HCT116 (cell line): ENCODE measurements at regions not wholly inside any gene's neighbourhood (a gene's known extent, or its start where the extent isn't known, plus 50 kb on each side); places are given as distances from the start of the nearest gene placed in this dataset.

Experiments
- ATAC-seq: fragments of 200-7000 bp; cut with Tn5 transposase; 2 replicates; pipeline ENCODE4 v1.9.1; 2020; ENCODE audit warnings: mild to moderate bottlenecking, moderate library complexity
- BruUV-seq: library from RNA; stranded (reverse); fragments of 400-500 nt; replicated peaks from 2 replicates; lab custom pipeline; 2021; lab: Mats Ljungman, UMichigan
- CTCF ChIA-PET: fragments of 300-600 bp; sonication (Branson Sonifier 250); formaldehyde crosslinking; loops from one replicate; lab custom pipeline; 2021; ENCODE audit warnings: antibody characterized with exemption; lab: Charles Lee
- POLR2A ChIA-PET: fragments of 300-600, 350-600 bp; sonication (Branson Sonifier 250); formaldehyde crosslinking; loops from one replicate; lab custom pipeline; 2021; ENCODE audit warnings: antibody characterized with exemption; lab: Charles Lee
- RAD21 ChIA-PET, 2 experiments: fragments of 300-600 bp; sonication (Branson Sonifier 250); formaldehyde crosslinking; loops; one replicate each; lab custom pipeline; 2023; ENCODE audit warnings: low total read pairs in 2 of 2; ENCODE audit not compliant: uncharacterized antibody in 2 of 2, unreplicated experiment in 2 of 2, low non-redundant PET in 1 of 2; lab: Charles Lee
- DNase-seq: peaks from one replicate; pipeline ENCODE4 v3.0.0-alpha.2; 2010; ENCODE audit warnings: low read depth, low spot score
- H2AFZ ChIP-seq: fragments of 200-600 bp; shearing (Covaris generic), sonication (generic); 2 replicates; pipeline ENCODE4 v1.6.1; 2017; ENCODE audit warnings: low read depth, mixed run types, mixed read lengths, antibody characterized with exemption, low read length; ENCODE audit not compliant: poor library complexity, severe bottlenecking
- H3K27ac ChIP-seq: 2 replicates; pipeline ENCODE4 v1.5.1; 2012; ENCODE audit warnings: low read depth, low read length
- H3K27me3 ChIP-seq: fragments of 200-600 bp; sonication (generic); 2 replicates; pipeline ENCODE4 v1.6.1; 2016; ENCODE audit warnings: mixed run types, low read length, mixed read lengths; ENCODE audit not compliant: insufficient read depth
- H3K36me3 ChIP-seq, 2 experiments: fragments of 200-500 bp in 1 of 2; fragments of 200-600 bp in 1 of 2; sonication (Bioruptor generic) in 1 of 2; sonication (generic) in 1 of 2; 2 replicates each; pipeline versions ENCODE4 v1.5.1 to v1.6.1; 2014 to 2016; ENCODE audit warnings: low read length in 2 of 2, inconsistent platforms in 1 of 2, mixed read lengths in 1 of 2, mixed run types in 1 of 2; ENCODE audit not compliant: insufficient read depth in 2 of 2, control insufficient read depth in 1 of 2
- H3K4me1 ChIP-seq, 2 experiments: fragments of 200-600 bp in 1 of 2; sonication (generic) in 1 of 2; 2 replicates each; pipeline versions ENCODE4 v1.5.1 to v1.6.1; 2012 to 2017; ENCODE audit warnings: low read length in 2 of 2, inconsistent platforms in 1 of 2, mild to moderate bottlenecking in 1 of 2, mixed read lengths in 1 of 2, mixed run types in 1 of 2, moderate library complexity in 1 of 2; ENCODE audit not compliant: insufficient read depth in 2 of 2, control insufficient read depth in 1 of 2
- H3K4me2 ChIP-seq: fragments of 200-600 bp; sonication (generic); 2 replicates; pipeline ENCODE4 v1.6.1; 2017; ENCODE audit warnings: mixed run types, low read length, mixed read lengths
- H3K4me3 ChIP-seq, 2 experiments: fragments of 200-600 bp in 1 of 2; sonication (generic) in 1 of 2; replicated peaks in 1 of 2; 2 replicates each; pipeline ENCODE4 v1.5.1; 2011 to 2016; ENCODE audit warnings: low read length in 2 of 2, control low read depth in 1 of 2, low read depth in 1 of 2, mild to moderate bottlenecking in 1 of 2, mixed read lengths in 1 of 2, mixed run types in 1 of 2
- H3K79me2 ChIP-seq: fragments of 200-600 bp; sonication (generic); 2 replicates; pipeline ENCODE4 v1.6.1; 2017; ENCODE audit warnings: mild to moderate bottlenecking, mixed run types, low read length, moderate library complexity, mixed read lengths; ENCODE audit not compliant: insufficient read depth
- H3K9ac ChIP-seq: fragments of 200-600 bp; sonication (generic); 2 replicates; pipeline ENCODE4 v1.6.1; 2016; ENCODE audit warnings: low read length, mixed read lengths
- H3K9me2 ChIP-seq: fragments of 200-600 bp; sonication (generic), shearing (Covaris generic); 2 replicates; pipeline ENCODE4 v1.6.1; 2017; ENCODE audit warnings: mixed run types, mild to moderate bottlenecking, moderate library complexity; ENCODE audit not compliant: insufficient read depth
- H3K9me3 ChIP-seq, 2 experiments: fragments of 200-500 bp in 1 of 2; fragments of 200-600 bp in 1 of 2; sonication (Bioruptor generic) in 1 of 2; sonication (generic) in 1 of 2; 2 replicates each; pipeline ENCODE4 v1.6.1; 2014 to 2017; ENCODE audit warnings: low read length in 2 of 2, mixed read lengths in 2 of 2, inconsistent platforms in 1 of 2, low read depth in 1 of 2, mild to moderate bottlenecking in 1 of 2, mixed run types in 1 of 2, moderate library complexity in 1 of 2; ENCODE audit not compliant: control insufficient read depth in 1 of 2, insufficient read depth in 1 of 2
- H4K20me1 ChIP-seq: fragments of 200-600 bp; sonication (generic), shearing (Covaris generic); 2 replicates; pipeline ENCODE4 v1.6.1; 2017; ENCODE audit warnings: mixed run types, mild to moderate bottlenecking, moderate library complexity; ENCODE audit not compliant: insufficient read depth
- CBX3 ChIP-seq: IDR thresholded peaks from 2 replicates; pipeline ENCODE4 v1.6.1; 2012; ENCODE audit warnings: low read depth
- CEBPB ChIP-seq: IDR thresholded peaks from 2 replicates; pipeline ENCODE4 v1.6.1; 2012; ENCODE audit warnings: low read depth
- CTCF ChIP-seq, 3 experiments: fragments of 200-600 bp in 1 of 3; sonication (generic) in 1 of 3; IDR thresholded peaks in 2 of 3; conservative IDR thresholded peaks in 1 of 3; 2 replicates each; pipeline ENCODE4 v1.5.1; 2012 to 2017; ENCODE audit warnings: low read depth in 2 of 3, low read length in 2 of 3, antibody characterized with exemption in 1 of 3, borderline replicate concordance in 1 of 3, control low read depth in 1 of 3, mild to moderate bottlenecking in 1 of 3, mixed read lengths in 1 of 3, mixed run types in 1 of 3, moderate library complexity in 1 of 3; ENCODE audit not compliant: insufficient read depth in 1 of 3
- EZH2phosphoT487 ChIP-seq: fragments of 200-600 bp; IDR thresholded peaks from 2 replicates; pipeline ENCODE4 v1.6.1; 2018; ENCODE audit warnings: antibody characterized with exemption, borderline replicate concordance
- MAX ChIP-seq: IDR thresholded peaks from 2 replicates; pipeline ENCODE4 v1.6.1; 2012
- POLR2AphosphoS5 ChIP-seq: IDR thresholded peaks from 2 replicates; pipeline ENCODE4 v1.6.1; 2011; ENCODE audit warnings: mild to moderate bottlenecking, low read depth, low read length, moderate library complexity
- REST ChIP-seq: IDR thresholded peaks from 2 replicates; pipeline ENCODE4 v1.6.1; 2012; ENCODE audit warnings: low read depth
- SIN3A ChIP-seq: IDR thresholded peaks from 2 replicates; pipeline ENCODE4 v1.6.1; 2012; ENCODE audit warnings: low read depth
- SP1 ChIP-seq: IDR thresholded peaks from 2 replicates; pipeline ENCODE4 v1.6.1; 2012; ENCODE audit warnings: low read depth
- YY1 ChIP-seq: IDR thresholded peaks from 2 replicates; pipeline ENCODE4 v1.6.1; 2011; ENCODE audit warnings: low read length, low read depth, moderate library complexity, mild to moderate bottlenecking; ENCODE audit not compliant: insufficient replicate concordance; ENCODE audit errors: extremely low read depth
- intact Hi-C: fragments of 100-400 bp; cut with micrococcal nuclease; formaldehyde crosslinking; loops from 2 replicates; pipeline ENCODE4 v1.10.0; 2022
- TF ChIP-seq, protein P1 (sequence below): IDR thresholded peaks from 2 replicates; pipeline ENCODE4 v1.6.1; 2012

- Histone ChIP-seq H3K27ac (no peak overlapping the region), H3K4me2 (no peak overlapping the region), H3K79me2 (no peaks in the 10 kb centered on the region), H4K20me1 (no peaks in the 10 kb centered on the region), H3K36me3 (no peaks in the 10 kb centered on the region), H3K4me1 (no peaks in the 10 kb centered on the region), H3K9me2 (no peaks in the 10 kb centered on the region), H3K4me3 (no peak overlapping the region), H2AFZ (no peak overlapping the region), H3K27me3 (no peaks in the 10 kb centered on the region), H3K9ac (no peak overlapping the region), H3K9me3 (no peaks in the 10 kb centered on the region)
- no peak for TF ChIP-seq SIN3A
- no peak for TF ChIP-seq MAX
- TF ChIP-seq CTCF (IDR thresholded peaks at IDR 0.05 in 2 of 3, conservative IDR thresholded peaks at IDR 0.05 in 1 of 3; ENCODE audit: borderline replicate concordance in 1 of 3, insufficient read depth in 1 of 3, low read depth in 2 of 3, low read length in 2 of 3): no peak
- no peak for TF ChIP-seq REST
- no peak for TF ChIP-seq CBX3
- no peak for TF ChIP-seq POLR2AphosphoS5
- TF ChIP-seq CEBPB: no peak
- TF ChIP-seq SP1: no peak
- TF ChIP-seq, protein P1, sequence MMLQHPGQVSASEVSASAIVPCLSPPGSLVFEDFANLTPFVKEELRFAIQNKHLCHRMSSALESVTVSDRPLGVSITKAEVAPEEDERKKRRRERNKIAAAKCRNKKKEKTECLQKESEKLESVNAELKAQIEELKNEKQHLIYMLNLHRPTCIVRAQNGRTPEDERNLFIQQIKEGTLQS: no peak
- TF ChIP-seq EZH2phosphoT487: no peak
- no peak for TF ChIP-seq YY1
- DNase-seq (no peak), ATAC-seq (no peak)
- POLR2A ChIA-PET: no interaction called here
- CTCF ChIA-PET: no interaction called here
- RAD21 ChIA-PET: no interaction called here
- intact Hi-C loops: no loop called here
- no TSS peak for BruUV-seq
Observed at GRCh38 chr2:188889187-188889586, 85.0 kb upstream of the COL3A1 start.
